Stimulated activated CD4-positive, alpha-beta T cell treated with anti-CD3 and anti-CD28 coated beads, Interleukin-15, amount 100 ng/mL, for 1 hour (primary cell): ENCODE measurements at regions not wholly inside any gene's neighbourhood (a gene's known extent, or its start where the extent isn't known, plus 50 kb on each side); places are given as distances from the start of the nearest gene placed in this dataset.
"Not testable (repeated sequence)": the region's sequence is repeated elsewhere in the genome, so short reads cannot be mapped to it uniquely, and the experiment has no call there.

ENCODE experiments used
- DNase-seq, 2 donors: peaks; one replicate each; pipeline ENCODE4 v3.0.0-alpha.2; 2020; ENCODE audit warnings: low read depth in 1 of 2, low spot score in 1 of 2

DNA sequence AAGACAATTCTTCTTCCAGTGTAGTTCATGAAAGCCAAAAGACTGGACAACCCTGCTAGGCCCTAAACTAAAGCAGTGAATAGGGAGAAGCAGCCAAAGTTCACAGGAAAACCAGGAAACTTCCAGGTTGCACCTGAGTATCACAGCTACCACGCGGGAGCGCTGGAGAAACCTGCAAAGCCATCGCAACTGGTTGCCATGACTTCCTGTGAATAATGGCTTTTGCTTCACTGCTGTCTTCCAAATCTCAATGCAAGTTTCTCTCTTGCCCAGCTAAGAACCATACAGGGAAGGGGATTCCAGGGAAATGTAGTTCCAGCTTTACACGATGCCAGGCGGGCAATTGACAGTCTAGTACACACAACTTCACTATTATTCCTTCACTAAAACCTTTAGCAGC is 114.1 kb downstream of the GXYLT1 start:
- no peak for DNase-seq

DNA sequence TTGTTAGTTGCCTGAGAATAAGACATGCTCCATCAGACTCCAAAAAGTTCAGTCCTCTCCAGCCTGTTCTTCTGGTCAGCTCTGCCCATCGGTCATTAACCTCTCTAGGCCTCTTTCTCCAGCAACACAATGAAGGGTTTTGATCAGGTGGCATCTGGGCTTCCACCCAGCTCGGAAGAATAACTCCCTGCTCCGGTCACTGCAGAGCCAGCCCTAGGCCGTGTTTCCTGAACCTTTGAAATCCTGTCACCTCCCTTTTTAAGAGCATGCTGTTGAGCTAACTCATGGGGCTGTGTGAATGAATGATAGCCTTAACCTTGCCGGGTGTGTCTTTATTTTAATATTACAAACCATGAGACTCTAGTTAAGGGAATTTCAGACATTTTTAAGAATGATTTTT is 117.1 kb downstream of the GXYLT1 start:
- no peak for DNase-seq

DNA sequence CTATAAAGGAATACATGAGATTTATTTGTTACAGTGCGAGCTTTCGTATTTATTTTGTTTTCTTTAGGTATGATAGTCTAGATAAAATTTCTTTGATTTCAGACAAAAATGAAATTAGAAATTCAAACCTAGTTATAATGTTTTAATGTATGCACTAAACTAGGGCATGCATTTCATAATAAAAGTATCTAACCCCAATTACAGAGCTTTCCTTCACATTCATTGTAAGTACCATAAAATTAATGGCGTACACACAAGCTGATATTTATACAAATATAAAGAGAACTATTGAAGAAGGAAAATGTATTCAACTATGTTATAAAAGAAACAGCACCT is 120.2 kb downstream of the GXYLT1 start:
- no peak for DNase-seq

DNA sequence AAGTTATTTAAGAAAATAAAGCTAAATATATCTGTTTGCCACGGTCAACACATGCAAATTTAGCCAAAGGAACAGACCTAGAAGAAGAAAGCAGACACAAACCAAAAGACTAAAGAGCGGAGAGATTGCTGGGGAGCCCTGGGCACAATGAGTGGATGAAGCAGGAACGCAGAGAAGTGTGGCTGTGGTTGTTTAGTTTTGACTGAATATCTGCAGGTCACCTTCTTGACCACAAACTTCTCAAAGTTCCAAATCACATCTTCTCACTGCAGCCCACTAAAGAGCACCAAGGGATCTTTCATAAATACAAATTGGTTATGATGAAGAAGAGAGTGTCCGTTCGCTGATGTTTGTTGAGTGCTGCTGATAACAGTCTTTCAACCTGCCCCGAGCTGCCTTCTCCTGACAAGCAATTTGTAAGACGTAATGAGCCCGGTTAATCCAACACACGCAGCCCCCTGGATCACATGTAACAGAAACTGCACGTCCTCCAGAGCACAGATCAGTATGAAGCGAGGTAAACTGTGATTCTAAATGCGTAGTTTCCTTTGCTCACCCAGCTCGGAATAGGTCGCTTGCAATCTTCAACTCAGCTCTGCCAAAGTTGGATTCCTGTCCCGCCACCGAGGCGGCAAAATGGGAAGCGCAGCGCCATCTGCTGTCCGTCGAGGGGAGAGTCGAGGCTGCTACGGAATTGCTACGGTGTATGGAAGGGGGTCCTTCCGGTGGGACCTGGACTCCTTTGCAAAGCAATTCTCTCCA is 120.8 kb downstream of the GXYLT1 start:
- peak; percentile 25 to 57 for DNase-seq

DNA sequence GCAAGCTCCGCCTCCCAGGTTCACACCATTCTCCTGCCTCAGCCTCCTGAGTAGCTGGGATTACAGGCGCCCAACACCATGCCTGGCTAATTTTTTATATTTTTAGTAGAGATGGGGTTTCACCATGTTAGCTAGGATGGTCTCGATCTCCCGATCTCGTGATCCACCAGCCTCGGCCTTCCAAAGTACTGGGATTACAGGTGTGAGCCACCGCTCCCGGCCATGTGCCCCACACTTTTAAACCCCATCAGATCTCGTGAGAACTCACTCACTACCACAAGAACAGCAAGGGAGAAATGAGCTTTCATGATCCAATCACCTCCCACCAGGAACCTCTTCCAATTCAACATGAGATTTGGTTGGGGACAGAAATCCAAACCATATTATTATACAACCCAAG is 122.7 kb downstream of the GXYLT1 start:
- DNase-seq = not testable (repeated sequence)

DNA sequence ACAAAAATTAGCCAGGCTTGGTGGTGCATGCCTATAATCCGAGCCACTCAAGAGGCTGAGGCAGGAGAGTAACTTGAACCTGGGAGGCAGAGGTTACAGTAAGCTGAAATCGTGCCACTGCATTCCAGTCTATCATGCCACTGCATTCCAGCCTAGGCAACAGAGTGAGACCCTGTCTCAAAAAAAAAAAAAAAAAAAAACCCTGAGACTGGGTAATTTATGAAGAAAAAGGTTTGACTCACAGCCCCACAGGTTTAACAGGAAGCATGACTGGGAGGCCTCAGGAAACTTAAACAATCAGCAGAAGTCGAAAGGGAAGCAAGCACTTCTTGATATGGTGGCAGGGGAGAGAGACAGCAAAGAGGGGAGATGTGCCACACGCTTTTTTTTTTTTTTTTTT is 123.2 kb downstream of the GXYLT1 start:
- DNase-seq = no peak

DNA sequence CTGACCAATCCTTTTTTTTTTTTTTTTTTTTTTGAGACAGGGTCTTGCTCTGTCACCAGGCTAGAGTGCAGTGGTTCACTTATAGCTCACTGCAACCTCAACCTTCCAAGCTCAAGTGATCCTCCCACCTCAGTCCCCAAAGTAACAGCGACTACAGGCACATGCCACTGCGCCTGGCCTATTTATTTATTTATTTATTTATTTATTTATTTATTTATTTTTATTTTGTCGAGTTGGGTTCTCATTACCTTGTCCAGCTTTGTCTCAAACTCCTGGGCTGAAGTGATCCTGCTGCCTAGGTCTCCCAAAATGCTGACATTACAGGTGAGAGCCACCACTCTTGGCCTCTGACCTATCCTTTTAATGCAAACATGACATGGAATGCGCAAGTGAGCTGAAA is 124.4 kb downstream of the GXYLT1 start:
- DNase-seq = no peak

DNA sequence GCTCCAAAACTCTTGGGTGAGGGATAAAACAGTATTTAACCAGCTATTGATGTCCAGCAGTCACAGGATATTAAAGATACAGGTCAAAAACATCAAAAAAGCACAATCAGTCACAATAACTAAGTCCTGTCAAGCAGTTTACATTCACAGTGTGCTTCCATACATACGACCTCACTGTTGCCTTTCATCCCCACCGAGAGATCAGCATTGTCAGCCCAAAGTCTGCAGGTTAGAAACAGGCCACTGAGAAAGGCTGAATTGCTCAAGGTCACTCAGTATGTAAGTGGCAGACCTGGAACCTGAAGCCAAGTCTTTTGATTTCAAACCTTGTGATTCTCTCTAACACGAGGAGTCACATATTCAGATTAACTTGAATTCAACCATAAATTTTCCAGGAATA is 124.9 kb downstream of the GXYLT1 start:
- DNase-seq = no peak

DNA sequence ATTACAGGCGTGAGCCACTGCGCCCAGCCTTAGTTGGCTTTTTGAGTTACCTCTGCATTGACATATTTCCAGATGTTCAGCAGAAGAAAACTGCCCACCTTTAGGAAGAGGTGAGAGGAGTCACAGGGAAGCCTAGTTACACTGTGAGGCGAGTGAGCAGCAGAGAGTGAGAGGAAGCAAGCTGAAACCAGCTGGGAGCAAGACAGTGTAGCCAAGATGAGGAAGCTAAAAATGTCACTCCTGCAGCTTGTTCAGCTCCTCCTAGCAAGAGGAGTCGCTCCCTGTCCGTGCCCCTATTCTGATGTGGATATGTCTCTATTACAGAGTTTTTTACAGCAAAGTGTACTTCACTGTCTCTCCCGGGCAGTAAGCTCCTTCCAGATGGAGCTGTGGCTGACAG is 127.6 kb downstream of the GXYLT1 start:
- DNase-seq = no peak

DNA sequence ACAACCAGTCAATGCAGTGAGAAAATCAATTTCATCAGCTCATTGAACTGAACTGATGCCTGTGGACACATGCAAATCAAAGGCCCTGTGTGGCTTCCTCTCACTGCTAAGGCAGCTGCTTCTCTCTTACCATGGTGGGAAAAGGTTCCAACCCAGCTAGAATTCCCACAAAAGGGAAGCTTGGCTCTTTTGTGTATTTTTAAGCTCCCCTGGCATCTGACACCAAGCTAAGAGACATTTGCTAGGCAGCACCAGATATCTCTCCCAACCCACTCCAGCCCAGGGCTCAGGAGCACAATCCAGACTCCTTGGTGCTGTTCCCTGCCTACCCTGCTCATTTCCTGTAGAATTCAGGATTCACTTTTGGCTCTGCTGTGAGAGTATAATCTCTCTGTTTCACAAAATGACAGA is 129.6 kb downstream of the GXYLT1 start:
- DNase-seq = no peak

DNA sequence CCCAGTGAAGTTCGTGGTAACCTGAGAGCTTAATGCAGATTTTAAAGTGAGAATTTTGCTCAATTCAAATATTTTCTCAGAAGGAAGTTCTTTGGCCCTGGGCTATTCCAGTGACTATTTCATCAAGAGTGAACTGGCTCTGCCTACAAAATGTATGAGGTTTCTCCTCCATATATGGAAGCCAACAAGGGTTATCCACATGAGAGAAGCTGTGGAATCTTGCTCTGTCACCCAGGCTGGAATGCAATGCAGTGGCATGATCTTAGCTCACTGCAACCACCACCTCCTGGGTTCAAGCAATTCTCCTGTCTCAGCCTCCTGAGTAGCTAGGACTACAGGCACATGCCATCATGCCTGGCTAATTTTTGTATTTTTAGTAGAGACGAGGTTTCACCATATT is 132.2 kb downstream of the GXYLT1 start:
- not testable (repeated sequence) for DNase-seq

DNA sequence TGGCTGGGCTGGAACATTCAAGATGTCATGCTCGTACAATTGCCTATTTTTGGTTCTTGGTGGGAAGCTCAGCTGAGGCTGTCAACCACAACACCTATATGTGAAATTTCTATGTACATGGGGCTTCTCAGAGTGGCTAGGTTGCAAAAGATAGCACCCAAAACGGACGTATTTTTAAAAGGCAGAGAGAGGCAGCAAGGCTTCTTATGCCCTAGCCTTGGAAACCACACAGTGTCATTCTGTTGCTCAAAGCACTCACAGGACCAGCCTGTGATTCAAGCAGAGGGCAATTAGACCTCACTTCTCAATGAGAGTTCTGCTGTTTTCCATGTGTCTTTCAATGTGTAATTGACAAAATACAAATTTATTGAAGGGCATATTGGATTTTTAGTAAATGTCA is 134.0 kb downstream of the GXYLT1 start:
- no peak for DNase-seq

DNA sequence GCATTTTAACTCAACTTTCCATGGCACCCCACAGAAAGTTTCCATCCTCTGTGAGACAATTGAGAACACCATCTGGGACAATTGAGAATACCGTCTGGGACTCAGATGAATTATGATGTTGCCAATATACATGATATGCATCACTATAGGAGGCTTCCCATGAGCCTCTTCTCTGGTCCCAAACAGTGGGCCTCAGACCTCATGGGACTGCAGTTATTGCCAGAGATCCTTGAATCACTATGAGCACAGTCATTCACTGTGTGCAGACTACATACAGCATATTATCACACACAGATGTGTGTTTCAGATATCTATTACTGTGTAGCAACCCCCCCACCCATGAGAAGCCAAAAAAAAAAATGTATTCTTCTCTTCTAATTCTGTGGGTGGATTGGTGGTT is 134.4 kb downstream of the GXYLT1 start:
- DNase-seq = no peak

DNA sequence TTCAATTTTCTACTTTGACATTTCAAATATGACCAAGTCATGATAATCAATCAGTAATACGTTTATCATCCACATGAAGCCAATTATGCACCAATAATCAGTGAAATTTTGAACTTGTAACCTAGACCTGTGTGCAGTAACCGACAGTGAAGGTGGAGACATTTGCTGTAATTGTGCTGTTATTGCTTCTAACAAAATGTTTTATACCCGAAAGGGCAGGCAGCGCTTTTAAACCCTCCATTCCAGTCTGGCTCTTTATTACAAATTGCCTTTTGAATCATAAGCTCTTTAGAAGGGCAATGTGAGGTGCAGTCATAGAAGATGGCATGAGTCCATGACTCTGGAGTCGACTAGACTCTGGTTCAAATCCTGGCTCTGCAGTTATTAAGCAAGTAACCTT is 135.7 kb downstream of the GXYLT1 start:
- no peak for DNase-seq

DNA sequence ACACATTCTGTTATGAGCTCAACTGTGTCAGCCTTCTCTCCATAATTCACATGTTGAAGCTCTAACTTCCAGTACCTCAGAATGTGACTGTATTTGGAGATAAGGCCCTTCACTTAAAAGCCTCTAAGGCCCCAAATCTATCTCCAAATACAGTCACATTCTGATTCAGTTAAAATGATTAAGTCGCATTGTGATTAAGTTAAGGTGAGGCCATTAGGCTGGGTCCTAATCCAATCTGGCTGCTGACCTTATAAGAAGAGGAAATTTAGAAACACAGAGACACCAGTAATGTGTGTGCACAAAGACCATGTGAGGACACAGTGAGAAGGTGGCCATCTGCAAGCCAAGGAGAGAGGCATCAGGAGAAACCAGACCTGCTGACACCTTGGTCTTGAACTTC is 141.6 kb downstream of the GXYLT1 start:
- no peak for DNase-seq

DNA sequence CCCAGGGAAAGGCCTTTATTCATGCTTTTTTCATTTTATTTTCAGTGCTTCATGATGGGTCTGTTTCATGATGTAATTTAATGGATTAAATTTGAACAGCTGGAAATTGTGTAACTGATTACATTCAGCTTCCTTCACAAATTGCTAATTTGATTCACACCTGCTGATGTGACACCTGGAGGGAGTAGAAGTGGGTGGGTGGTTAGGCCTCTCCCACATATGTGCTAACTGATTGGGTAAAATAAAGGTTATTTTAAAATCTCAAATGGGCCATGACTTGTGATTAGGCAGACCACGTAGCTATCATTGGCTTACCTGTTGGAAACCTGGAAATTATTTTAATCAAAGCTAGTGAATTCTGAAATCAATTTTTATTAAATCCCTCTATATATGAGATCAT is 142.1 kb downstream of the GXYLT1 start:
- no peak for DNase-seq

DNA sequence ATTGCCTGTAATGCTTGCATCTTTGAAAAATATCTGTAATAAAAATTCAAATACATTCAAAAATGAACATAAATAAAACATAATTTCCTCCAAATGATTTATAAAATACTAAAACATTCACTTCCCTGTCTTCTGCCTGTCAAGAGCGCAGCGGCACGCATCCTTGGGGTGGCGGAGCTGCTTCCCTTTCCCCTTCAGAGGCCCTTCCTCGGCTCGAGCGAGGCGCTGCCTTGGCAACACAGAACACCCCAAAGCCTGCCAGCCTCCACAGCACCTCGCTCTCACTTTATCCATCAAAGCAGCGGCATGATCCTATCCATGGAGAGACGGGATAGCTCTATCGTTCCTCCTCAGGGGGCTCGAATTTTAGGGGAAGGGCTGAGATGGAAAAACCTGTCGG is 146.2 kb downstream of the GXYLT1 start:
- no peak for DNase-seq

DNA sequence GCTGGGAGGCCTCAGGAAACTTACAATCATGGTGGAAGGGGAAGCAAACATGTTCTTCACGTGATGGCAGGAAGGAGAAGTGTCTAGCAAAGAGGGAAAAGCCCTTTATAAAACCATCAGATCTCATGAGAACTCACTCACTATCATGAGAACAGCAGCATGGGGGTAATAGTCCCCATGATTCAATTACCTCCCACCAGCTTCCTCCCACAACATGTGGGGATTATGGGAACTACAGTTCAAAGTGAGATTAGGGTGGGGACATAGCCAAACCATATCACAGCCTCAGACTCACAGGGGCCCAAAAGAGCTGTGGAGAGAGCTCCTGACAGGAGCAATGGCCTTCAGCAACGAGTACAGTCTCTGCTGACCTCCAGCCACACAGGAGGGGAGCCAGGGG is 151.4 kb downstream of the GXYLT1 start:
- no peak for DNase-seq

DNA sequence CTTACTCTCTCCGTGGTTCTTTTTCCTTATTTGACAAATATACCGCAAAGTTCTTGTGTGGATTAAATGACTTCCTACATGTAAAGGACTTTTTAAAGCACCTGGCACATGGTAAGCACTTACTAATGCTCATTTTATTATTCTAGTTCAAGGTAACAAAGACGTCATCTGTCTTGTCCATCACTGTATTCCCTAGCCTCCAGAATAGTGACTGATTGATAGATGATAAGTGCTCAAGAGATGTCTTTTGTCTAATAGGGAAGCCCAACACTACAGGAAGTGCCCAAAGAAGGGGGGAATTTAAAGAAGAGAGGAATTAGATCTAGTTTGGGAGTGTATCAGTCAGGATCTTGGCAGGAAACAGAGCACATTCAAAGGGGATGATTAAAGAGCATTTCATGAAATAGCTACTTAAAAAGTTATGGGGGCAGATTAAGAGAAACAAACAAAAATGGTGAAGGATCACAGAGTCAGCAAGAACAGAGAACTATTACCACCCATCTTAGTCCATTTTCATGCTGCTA is 151.9 kb downstream of the GXYLT1 start:
- no peak for DNase-seq

DNA sequence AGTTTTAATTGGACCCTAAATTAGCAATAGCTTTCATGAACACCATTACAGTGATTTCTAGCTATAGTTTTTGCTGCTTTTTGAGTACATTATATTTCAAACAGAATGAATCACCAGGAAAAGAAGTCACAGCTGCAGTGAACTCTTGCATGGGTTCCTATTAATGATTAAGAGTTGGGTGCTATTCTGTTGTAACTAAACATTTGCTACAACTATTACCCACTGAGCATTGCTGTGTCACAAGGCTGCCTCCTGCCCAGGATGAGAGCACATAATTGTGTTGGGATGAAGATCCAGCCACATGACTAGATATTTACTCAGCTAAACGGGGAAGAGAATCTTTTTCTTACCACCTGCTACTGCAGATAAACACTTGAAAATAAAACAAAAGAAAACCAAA is 152.7 kb downstream of the GXYLT1 start:
- no peak for DNase-seq

DNA sequence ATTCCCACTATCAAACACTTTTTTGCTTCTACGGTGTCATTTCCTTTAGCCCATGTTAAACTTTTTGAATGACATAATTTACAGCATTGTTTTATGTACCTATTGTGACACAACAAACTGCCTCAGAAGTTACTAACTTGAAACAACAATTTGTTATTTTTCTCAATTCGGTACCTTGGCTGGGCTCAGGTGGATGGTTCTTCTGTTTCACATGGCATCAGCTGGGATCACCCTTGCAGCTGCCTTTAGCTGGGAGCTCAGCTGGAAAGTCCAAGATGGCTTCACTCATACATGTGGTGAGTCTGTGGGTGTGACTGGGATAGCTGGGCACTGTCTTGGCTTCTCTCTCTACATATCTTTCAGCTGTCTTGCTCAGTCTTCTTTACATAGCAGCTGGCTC is 156.0 kb downstream of the GXYLT1 start:
- no peak for DNase-seq

DNA sequence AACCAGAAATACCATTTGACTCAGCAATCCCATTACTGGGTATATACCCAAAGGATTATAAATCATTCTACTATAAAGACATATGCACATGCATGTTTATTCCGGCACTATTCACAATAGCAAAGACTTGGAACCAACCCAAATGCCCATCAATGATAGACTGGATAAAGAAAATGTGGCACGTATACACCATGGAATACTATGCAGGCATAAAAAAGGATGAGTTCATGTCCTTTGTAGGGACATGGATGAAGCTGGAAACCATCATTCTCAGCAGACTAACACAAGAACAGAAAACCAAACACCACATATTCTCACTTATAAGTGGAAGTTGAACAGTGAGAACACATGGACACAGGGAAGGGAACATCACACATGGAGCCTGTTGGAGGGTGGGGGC is 158.2 kb downstream of the GXYLT1 start:
- DNase-seq = not testable (repeated sequence)

DNA sequence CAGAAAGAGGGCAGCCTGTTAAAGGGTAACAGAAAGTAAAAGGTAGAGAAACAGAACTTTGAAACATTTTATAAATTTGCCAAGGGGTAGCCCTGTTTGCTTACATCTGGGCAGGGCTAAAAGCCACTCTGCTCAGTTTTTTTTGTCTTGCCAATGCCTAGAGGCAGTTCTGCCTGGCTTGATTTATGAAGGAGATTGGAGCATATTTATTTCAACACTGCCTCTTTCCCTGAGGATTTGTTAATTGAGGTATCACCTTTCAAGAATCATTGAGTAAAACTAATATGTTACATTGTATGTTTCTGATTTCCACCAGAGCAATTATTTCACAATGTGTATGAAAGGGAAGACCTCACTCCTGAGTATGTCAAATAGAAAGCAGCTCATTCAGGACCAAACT is 160.8 kb downstream of the GXYLT1 start:
- no peak for DNase-seq
